B cell (primary cell): ENCODE measurements at regions not wholly inside any gene's neighbourhood (a gene's known extent, or its start where the extent isn't known, plus 50 kb on each side); places are given as distances from the start of the nearest gene placed in this dataset.

ENCODE experiments used
- ATAC-seq: fragments of 200-7000 bp; cut with Tn5 transposase; one replicate; pipeline ENCODE4 v1.10.0; 2021; ENCODE audit warnings: low read depth, mild to moderate bottlenecking, moderate number of reproducible peaks, moderate library complexity
- CTCF ChIA-PET: fragments of 350-600 bp; sonication (Branson Sonifier 250); formaldehyde crosslinking; loops from one replicate; lab custom pipeline; 2021; ENCODE audit warnings: antibody characterized with exemption, inconsistent platforms; lab: Charles Lee
- POLR2A ChIA-PET: fragments of 350-600 bp; sonication (Branson Sonifier 250); formaldehyde crosslinking; loops from one replicate; lab custom pipeline; 2021; ENCODE audit warnings: antibody characterized with exemption; lab: Charles Lee
- DNase-seq: peaks from one replicate; pipeline ENCODE4 v3.0.0; 2013
- H2AFZ ChIP-seq: 2 replicates; pipeline ENCODE4 v1.6.1; 2012; ENCODE audit warnings: mild to moderate bottlenecking, low read depth, low read length; ENCODE audit not compliant: insufficient read depth, poor library complexity, severe bottlenecking
- H3K27ac ChIP-seq, 2 donors: 1 replicate in 1 of 2; 2 replicates in 1 of 2; pipeline ENCODE4 v1.5.1; 2012 to 2013; ENCODE audit warnings: low read length in 2 of 2, mild to moderate bottlenecking in 2 of 2, moderate library complexity in 1 of 2
- H3K27me3 ChIP-seq, 4 experiments: fragments of 200-600 bp in 1 of 4; sonication (generic) in 1 of 4; replicated peaks in 1 of 4; 1 replicate in 2 of 4; 2 replicates in 2 of 4; pipeline versions ENCODE4 v1.6.1 to v1.7.0; 2013 to 2016; ENCODE audit warnings: low read length in 3 of 4, mild to moderate bottlenecking in 2 of 4, mixed read lengths in 1 of 4, moderate library complexity in 1 of 4; ENCODE audit not compliant: insufficient read depth in 4 of 4, control insufficient read depth in 3 of 4; ENCODE audit errors: control extremely low read depth in 1 of 4
- H3K36me3 ChIP-seq, 2 experiments: replicated peaks in 1 of 2; 1 replicate in 1 of 2; 2 replicates in 1 of 2; pipeline versions ENCODE4 v1.6.1 to v1.7.1; 2013; ENCODE audit warnings: low read length in 1 of 2; ENCODE audit not compliant: insufficient read depth in 2 of 2, control insufficient read depth in 1 of 2; ENCODE audit errors: control extremely low read depth in 1 of 2, extremely low read depth in 1 of 2
- H3K4me1 ChIP-seq, 2 donors: fragments of 200-600 bp in 1 of 2; sonication (generic) in 1 of 2; 1 replicate in 1 of 2; 2 replicates in 1 of 2; pipeline versions ENCODE4 v1.5.1 to v1.6.1; 2013 to 2017; ENCODE audit warnings: low read length in 2 of 2; ENCODE audit not compliant: control insufficient read depth in 2 of 2, insufficient read depth in 2 of 2
- H3K4me2 ChIP-seq: replicated peaks from 2 replicates; pipeline ENCODE3; 2012; ENCODE audit warnings: mild to moderate bottlenecking, low read depth, low read length; ENCODE audit not compliant: poor library complexity, severe bottlenecking
- H3K4me3 ChIP-seq, 5 experiments: fragments of 200-600 bp in 1 of 5; sonication (generic) in 1 of 5; 1 replicate in 3 of 5; 2 replicates in 2 of 5; pipeline versions ENCODE4 v1.5.1 to v1.7.0; 2011 to 2016; ENCODE audit warnings: low read length in 4 of 5, mild to moderate bottlenecking in 4 of 5, low read depth in 2 of 5, control low read depth in 1 of 5, moderate library complexity in 1 of 5; ENCODE audit not compliant: insufficient read depth in 1 of 5; ENCODE audit errors: control extremely low read depth in 1 of 5, extremely low read depth in 1 of 5
- H3K79me2 ChIP-seq: fragments of 200-600 bp; sonication (generic); one replicate; pipeline ENCODE4 v1.6.0; 2016; ENCODE audit warnings: low read length; ENCODE audit not compliant: control insufficient read depth, insufficient read depth
- H3K9ac ChIP-seq: fragments of 200-600 bp; sonication (generic); 2 replicates; pipeline ENCODE4 v1.6.1; 2017; ENCODE audit warnings: mild to moderate bottlenecking, low read length, moderate library complexity
- H3K9me3 ChIP-seq, 3 donors: one replicate each; pipeline versions ENCODE4 v1.6.1 to v1.7.1; 2013; ENCODE audit warnings: low read length in 2 of 3; ENCODE audit not compliant: control insufficient read depth in 2 of 3, insufficient read depth in 1 of 3; ENCODE audit errors: control extremely low read depth in 1 of 3
- H4K20me1 ChIP-seq: 2 replicates; pipeline ENCODE4 v1.6.0; 2012; ENCODE audit warnings: mild to moderate bottlenecking, low read length; ENCODE audit not compliant: insufficient read depth, control insufficient read depth, poor library complexity, severe bottlenecking
- H3K27ac Mint-ChIP-seq: one replicate; pipeline ENCODE4 v1.8.0; 2021; ENCODE audit warnings: mixed read lengths
- H3K27me3 Mint-ChIP-seq: one replicate; pipeline ENCODE4 v1.8.0; 2021; ENCODE audit warnings: mixed read lengths
- H3K4me1 Mint-ChIP-seq: one replicate; pipeline ENCODE4 v1.8.0; 2021; ENCODE audit warnings: mixed read lengths
- H3K4me3 Mint-ChIP-seq: one replicate; pipeline ENCODE4 v1.8.0; 2021; ENCODE audit warnings: mixed read lengths
- H3K9me3 Mint-ChIP-seq: one replicate; pipeline ENCODE4 v1.8.0; 2022; ENCODE audit warnings: mixed read lengths; ENCODE audit not compliant: insufficient read depth
- CTCF ChIP-seq: fragments of 200-600 bp; IDR thresholded peaks from one replicate; pipeline ENCODE4 v1.8.0; 2022; ENCODE audit warnings: antibody characterized with exemption, mild to moderate bottlenecking
- EZH2 ChIP-seq: IDR thresholded peaks from 2 replicates; pipeline ENCODE4 v1.6.1; 2012; ENCODE audit warnings: borderline replicate concordance, low read depth, mild to moderate bottlenecking, moderate library complexity, low read length; ENCODE audit not compliant: insufficient read depth, poor library complexity, severe bottlenecking
- WGBS: methylation state at CpG from one replicate; pipeline ENCODE4 v1.1.5; 2013; ENCODE audit warnings: missing lambda C conversion rate; ENCODE audit not compliant: insufficient coverage; 5-methylcytosine and 5-hydroxymethylcytosine counted together
- intact Hi-C: fragments of 100-400 bp; cut with micrococcal nuclease; formaldehyde crosslinking; loops from one replicate; pipeline ENCODE4 v1.10.0; 2022

GRCh38 chr3:26369133-26369532 lies 253.4 kb upstream of the LRRC3B start:
- POLR2A ChIA-PET = no interaction called here
- no peak for ATAC-seq
- H3K4me1 Mint-ChIP-seq = no peaks in the 10 kb centered on the region

GRCh38 chr3:26375843-26376530 lies 246.6 kb upstream of the LRRC3B start:
- Histone ChIP-seq H3K4me1 (no peaks in the 10 kb centered on the region), H3K27me3 (no peaks in the 10 kb centered on the region), H3K4me2 (no peak overlapping the region), H3K9me3 (no peaks in the 10 kb centered on the region), H3K27ac (no peak overlapping the region), H2AFZ (no peak overlapping the region), H3K36me3 (no peaks in the 10 kb centered on the region), H3K9ac (no peak overlapping the region), H3K4me3 (no peak overlapping the region), H4K20me1 (no peaks in the 10 kb centered on the region), H3K79me2 (no peaks in the 10 kb centered on the region)
- H3K4me1 Mint-ChIP-seq = no peaks in the 10 kb centered on the region
- ATAC-seq = no peak
- no peak overlapping the region for H3K4me3 Mint-ChIP-seq
- 100% methylated on average over 2 of the region's 3 CpGs for WGBS
- CTCF ChIA-PET = no interaction called here
- H3K27ac Mint-ChIP-seq = no peak overlapping the region
- H3K9me3 Mint-ChIP-seq = no peaks in the 10 kb centered on the region
- no peak for DNase-seq
- intact Hi-C loops = no loop called here
- POLR2A ChIA-PET = no interaction called here
- no peak for TF ChIP-seq CTCF
- no peak for TF ChIP-seq EZH2
- no peaks in the 10 kb centered on the region for H3K27me3 Mint-ChIP-seq

More at GRCh38 chr3:26369133-26369532, 253.4 kb upstream of the LRRC3B start:
- H3K4me3 Mint-ChIP-seq = no peak overlapping the region
- Histone ChIP-seq H4K20me1 (no peaks in the 10 kb centered on the region), H3K9ac (no peak overlapping the region), H3K9me3 (peaks cover 0 to 3% (median 0%) of the 10 kb centered on the region in 3 donors), H3K4me2 (no peak overlapping the region), H3K79me2 (no peaks in the 10 kb centered on the region), H2AFZ (no peak overlapping the region), H3K4me1 (no peaks in the 10 kb centered on the region), H3K36me3 (no peaks in the 10 kb centered on the region), H3K27ac (no peak overlapping the region), H3K27me3 (no peaks in the 10 kb centered on the region), H3K4me3 (no peak overlapping the region)
- WGBS = no CpG with 5 or more reads among the region's 7 CpGs
- DNase-seq = no peak
- CTCF ChIA-PET = no interaction called here
- no peak overlapping the region for H3K27ac Mint-ChIP-seq
- intact Hi-C loops = no loop called here
- no peak for TF ChIP-seq CTCF
- H3K27me3 Mint-ChIP-seq = no peaks in the 10 kb centered on the region
- peaks cover 4% of the 10 kb centered on the region for H3K9me3 Mint-ChIP-seq
